ENCODE measurements at regions not wholly inside any gene's neighbourhood (a gene's known extent, or its start where the extent isn't known, plus 50 kb on each side); places are given as distances from the start of the nearest gene placed in this dataset.

- no peak for TF ChIP-seq POLR2AphosphoS5 (IDR thresholded peaks at IDR 0.05; ENCODE audit: insufficient read depth, low read depth, low read length)
- TF ChIP-seq POLR2A (IDR thresholded peaks at IDR 0.05; ENCODE audit: low read depth, low read length) = no peak
- no peak for TF ChIP-seq EZH2 (IDR thresholded peaks at IDR 0.05; ENCODE audit: borderline replicate concordance, low read depth, low read length, severe bottlenecking)
- TF ChIP-seq MAX (IDR thresholded peaks at IDR 0.05; ENCODE audit: insufficient read depth, insufficient read length) = no peak
- TF ChIP-seq CTCF (IDR thresholded peaks at IDR 0.05; ENCODE audit: extremely low read depth in 1 of 2, insufficient read depth in 1 of 2, low read depth in 1 of 2, low read length in 2 of 2) = no peak
- no peak for TF ChIP-seq JUN (IDR thresholded peaks at IDR 0.05; ENCODE audit: borderline replicate concordance, insufficient read depth, insufficient read length, low read depth)
- no peak for TF ChIP-seq MYC (IDR thresholded peaks at IDR 0.05; ENCODE audit: low read depth, low read length)
- no peak for TF ChIP-seq FOS (IDR thresholded peaks at IDR 0.05; ENCODE audit: borderline replicate concordance, insufficient read depth, low read length)
Observed at GRCh38 chr14:87800216-87800615, 192.8 kb downstream of the GALC start.
